Activated T-cell treated with anti-CD3 and anti-CD28 coated beads, Interleukin-2, amount 50 U/mL, for 1 hour (primary cell): ENCODE measurements at regions not wholly inside any gene's neighbourhood (a gene's known extent, or its start where the extent isn't known, plus 50 kb on each side); places are given as distances from the start of the nearest gene placed in this dataset.

Experiments
- DNase-seq: peaks from one replicate; pipeline ENCODE4 v3.0.0-alpha.2; 2020

DNA sequence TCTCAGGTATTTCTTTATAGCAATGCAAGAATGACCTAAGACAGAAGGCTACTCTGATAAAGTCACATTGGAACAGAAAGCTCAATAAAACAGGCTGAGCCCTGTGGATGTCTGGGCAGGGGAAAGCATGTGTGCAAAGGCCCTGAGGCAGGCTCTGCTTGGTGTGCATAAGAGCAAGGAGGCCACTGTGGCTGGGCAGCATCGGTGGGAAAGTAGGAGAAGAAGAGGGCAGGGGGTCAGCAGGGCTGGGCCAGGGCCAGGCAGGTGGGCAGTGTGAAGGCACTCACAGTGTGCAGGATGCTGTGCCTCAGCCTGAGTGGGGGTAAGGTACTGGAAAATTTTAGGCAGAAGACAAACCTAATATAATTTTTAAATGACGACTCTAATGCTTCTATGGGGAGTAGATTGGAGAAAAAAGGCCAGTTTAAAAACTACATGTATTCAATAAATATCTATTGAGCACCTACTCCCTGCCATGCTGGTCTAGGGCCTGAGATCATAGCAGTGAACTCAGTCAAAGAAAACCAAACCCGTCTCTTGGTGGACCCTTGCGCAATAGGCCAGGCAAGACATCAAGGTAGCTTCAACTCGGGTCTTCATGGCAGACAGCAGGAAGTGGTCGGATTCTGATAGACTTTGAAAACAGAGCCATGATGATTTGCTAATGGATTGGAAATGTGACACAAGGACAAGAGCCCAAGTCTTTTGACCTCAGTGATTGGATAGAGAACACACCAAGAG is 572.3 kb downstream of the TCERG1L start:
- DNase-seq: no peak

DNA sequence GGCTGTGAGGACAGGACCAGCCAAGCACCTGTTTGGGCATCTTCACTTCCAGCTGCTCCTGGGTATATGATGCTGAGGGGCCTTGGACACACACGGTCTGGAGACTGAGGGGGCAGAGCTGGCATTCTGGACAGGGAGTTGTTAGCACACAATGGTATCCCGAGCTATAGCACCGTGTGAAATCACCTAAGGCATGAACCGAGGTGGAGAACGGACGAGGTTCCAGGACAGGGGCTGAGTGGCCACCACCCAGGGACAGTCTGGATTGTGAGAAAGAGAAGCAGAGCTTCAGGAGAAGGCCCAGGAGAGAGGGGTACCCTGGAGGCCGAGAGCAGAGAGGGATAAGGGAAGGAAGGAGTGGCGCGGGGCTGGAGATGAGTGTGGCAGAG is 571.8 kb downstream of the TCERG1L start:
- no peak for DNase-seq

DNA sequence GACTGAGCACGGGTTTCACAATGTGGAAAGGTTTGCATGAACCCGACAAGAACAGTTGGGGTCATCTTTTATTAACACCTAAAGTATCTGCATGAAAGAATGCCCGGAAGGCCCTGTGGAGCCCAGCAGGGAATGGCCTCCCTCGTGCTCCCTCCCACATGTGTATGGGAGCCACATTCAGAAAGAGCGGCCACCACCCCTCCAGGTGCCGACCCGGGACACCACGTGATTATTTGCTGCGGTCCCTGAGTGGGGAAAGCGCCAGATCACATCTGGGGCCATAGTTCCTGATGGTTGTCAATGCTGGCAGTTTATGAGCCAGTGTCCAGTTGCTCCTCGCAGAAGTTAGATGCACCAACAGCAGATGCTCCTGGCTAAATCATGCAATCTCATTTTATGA is 571.4 kb downstream of the TCERG1L start:
- no peak for DNase-seq

DNA sequence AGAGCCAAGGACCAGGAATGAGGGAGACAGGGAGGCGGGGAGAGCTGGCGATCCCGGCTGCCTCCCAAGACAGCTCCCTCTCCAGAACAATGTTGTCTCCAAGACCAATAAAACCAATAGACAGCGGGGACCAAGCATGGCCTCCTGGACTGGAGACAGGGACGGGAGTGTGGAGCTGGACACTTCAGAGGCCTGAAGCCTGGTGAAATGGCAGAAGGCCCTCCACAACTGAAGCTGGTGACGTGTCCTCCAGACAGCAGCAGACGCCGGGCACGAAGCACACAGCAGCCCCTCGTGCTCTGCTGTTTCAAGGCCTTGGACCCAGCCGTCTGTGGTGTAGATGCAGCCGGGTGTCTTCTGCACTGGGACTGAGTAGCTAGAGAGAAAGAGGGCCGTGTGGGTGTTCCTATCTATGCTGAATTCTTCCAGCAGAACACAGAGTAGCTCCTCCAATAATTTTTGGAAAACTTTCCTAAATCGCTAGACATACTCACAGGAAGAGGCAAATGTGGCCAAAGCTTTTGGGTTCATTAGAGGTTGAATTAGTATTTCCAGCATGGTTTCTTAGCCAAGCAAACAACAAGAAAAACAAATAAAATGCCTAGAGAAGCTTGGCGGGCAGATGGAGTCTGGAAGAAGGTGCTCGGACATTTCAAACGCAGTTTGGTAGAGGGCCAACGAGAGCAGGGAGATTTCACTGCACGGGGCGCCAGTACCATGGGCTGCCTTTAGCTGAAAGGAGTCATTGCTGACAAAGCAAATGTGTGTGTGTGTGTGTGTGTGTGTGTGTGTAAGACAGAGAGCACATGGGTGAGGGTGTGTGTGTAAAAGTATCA is 570.4 kb downstream of the TCERG1L start:
- no peak for DNase-seq

DNA sequence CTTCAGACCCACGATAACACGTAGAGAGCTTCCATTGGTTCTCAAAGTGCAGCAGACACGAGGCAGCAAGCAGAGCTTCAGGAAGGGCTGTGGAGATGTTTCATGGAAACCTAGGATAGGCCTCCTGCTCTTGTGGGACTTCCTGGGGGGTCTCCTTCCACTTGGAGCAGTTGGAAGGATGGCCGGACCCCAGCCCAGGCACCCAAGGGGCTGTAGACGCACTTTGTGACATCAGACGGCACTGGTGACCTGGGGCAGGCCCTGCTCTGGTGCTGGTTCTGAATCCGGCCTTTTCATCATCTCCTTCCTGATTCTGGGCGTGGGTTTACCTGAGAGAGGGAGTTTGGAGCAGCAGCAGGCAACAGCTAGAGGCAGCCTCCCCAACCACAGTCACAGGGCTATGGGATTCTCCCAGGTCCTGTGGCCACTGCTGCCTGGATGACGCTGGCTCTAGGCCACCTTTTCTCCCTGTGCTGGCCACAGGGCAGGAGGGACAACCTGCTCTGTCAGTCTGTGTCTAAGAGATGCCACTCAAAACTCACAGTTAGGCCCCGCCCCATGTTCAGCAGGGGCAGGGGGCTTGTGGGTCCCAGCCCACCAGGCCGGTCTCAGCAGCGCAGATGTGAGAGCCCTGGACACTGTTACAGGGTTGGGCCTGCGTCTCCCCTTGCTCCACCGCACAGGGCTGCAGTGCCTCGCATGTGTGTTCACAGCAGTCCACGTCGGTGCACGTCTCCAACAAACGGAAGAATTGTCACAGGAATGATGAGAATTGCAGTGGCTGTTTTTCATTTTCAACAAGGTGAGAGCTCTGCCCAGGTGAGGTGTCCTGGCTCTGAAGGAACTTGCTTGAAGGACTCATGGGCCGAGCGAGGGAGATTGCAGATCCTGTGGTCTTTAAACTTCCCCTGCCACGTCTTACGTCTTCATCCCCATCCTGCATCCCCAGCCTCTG is 569.3 kb downstream of the TCERG1L start:
- no peak for DNase-seq

DNA sequence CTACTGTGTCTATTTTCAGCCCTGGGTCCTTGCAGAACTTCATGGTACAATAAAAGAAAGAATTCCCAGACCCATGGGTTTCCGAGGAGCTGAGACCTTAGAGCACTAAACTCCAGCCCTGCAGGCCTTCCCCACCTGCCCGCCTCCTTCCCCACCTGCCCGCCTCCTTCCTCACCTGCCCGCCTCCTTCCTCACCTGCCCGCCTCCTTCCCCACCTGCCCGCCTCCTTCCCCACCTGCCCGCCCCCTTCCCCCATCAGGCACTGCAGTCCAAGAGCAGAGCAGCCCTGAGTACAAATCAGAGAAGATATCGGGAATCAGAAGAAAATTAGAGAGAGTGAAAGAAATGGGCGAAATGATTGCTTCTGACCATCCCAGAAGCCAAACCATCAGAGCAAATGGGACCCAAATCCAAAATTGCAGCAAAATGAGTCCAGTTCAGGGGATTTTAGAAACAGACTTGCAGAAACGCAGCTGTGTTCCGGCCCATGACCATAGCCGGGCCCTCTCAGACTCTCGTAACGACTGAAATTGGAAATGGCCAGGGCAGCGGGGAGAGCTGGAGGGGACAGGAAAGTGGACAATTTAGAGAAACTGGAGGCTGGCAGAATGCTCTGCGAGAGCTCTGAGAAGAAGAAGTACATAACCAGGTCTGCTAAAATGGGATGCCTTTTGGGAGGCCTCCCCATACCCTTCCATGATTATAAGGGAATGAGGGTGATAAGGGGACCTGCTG is 568.4 kb downstream of the TCERG1L start:
- no peak for DNase-seq

DNA sequence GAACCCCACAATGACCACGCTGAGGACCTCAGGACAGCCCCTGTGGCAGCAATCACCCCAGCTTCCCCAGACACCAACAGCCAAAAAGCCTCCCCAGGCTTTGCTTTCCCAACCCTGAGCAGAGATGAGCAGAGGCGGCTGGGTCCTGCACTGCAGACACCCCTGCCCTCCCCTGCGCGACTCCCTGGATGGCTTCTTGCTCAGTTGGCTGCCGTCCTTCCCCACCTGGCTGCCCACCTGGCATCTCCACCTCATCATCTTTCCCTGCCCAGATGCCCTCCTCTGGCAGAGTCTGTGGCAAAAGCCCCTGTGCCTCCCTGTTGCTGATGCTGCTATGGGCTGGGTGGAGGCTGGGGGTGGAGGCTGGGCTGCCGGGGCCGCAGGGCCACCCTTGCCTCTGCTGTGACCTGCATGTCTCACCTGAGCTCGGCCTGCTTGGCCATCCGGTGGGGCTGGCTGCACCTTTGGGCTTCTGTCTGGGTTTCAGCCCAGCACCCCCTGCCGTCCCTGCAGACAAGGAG is 567.7 kb downstream of the TCERG1L start:
- no peak for DNase-seq

DNA sequence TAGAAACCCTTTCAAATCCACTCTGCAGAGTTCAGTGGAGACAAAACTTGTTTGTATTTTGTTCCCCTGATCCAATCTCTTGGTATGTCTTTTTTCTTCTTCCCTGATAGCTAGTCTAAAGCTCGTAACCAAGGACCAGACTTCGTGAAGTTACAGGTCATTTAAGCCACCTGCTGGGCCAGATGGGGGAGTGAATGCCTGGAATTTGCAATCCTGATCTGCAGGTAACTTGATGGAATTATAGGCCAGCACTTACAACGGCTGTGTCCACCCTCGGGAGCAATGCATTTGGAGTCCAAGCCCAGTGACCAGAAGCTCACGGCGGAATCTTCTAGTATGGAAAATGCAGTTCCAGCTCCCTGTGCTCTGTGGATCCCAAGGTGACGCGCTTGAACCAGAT is 566.9 kb downstream of the TCERG1L start:
- DNase-seq: no peak

DNA sequence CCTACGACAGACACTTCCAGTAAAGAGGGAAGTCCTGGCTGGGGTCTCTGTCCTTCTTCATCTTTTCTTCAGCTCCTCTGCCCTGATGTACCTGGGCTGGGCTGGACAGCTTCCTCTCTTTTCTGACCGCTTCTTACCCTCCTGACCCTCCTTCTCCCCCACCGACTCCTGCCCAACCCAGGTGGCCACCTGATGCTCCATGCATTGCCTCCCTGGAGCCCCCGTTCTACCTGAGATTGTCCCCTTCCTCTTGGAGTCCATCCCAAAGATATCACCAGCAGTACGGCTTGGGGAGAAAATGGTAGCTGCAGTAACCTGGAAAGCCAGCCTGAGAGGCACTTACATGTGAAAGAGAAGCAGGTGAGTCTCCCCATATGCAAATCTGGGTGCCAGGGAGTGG is 566.3 kb downstream of the TCERG1L start:
- DNase-seq: no peak

DNA sequence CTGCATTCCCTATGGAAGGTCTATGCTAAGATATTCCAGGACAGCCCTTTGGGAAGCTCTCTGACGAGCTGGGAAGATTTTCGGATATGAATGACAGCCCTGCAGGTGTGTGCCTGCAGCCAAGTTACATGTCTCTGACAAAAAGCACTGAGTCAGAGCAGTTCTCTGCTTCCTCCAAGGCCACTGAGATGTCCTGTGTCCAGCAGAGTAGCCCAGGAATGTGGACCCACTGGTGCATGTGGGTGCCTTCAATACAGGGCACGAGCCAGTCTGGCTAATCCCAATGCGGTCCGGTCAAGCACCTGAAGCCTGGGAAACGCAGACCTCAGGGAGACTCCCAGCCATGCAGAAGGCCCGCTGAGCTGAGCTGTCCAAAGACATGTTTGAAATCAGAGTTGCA is 565.7 kb downstream of the TCERG1L start:
- DNase-seq: no peak

DNA sequence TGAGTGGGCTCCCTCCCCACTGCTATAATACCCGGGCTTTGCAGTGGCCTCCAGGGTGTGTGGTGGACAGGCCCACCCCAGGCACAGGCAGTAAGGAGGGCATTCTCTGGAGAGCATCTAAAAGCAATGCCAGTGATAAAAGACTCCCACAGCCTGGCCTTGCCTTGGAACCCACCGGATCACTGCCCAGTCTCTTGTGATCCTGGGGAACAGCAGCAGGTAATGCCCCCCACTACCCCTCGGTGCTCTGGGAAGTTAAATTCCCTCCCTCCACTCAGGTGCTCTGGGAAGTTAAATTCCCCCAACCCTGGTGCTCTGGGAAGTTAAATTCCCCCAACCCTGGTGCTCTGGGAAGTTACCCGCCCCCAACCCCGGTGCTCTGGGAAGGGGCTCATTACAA is 565.2 kb downstream of the TCERG1L start:
- no peak for DNase-seq

DNA sequence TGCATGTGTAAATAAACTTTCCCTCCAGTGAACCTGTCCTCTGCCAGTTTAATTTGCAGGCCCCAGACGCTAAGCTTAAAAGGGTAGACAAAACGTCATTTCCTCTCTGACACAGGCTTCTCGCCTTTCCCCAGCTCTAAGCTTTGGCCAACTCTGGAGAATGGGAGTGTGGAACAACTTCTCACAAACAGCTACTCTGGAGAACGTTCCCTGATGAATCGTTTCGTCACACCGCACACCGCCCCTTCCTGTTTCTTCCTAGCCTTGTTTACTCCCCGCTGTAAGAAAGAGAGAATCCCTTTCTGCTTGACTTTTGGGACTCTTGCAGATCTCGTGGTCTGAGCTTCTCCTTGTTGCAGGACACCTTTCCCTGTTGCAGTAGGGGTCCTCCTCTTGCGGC is 564.2 kb downstream of the TCERG1L start:
- no peak for DNase-seq

DNA sequence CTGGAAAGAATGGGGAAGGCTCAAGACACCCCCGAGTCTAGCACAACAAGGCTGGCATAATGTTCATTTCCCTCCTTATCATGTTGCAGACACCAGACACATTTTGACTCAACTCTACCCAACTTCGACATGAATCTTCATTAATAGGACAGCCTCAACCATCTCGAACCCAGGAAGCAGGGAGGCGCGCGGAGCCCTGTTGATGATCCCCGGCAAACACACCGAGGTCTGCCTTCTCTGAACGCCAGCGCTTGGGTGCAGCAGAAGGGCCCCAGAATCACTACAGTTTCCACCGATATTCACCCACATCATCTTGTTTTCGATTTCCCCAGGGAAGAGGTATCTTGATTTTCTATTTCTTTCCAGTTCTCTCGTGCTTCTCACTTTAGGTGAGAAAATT is 563.6 kb downstream of the TCERG1L start:
- no peak for DNase-seq

DNA sequence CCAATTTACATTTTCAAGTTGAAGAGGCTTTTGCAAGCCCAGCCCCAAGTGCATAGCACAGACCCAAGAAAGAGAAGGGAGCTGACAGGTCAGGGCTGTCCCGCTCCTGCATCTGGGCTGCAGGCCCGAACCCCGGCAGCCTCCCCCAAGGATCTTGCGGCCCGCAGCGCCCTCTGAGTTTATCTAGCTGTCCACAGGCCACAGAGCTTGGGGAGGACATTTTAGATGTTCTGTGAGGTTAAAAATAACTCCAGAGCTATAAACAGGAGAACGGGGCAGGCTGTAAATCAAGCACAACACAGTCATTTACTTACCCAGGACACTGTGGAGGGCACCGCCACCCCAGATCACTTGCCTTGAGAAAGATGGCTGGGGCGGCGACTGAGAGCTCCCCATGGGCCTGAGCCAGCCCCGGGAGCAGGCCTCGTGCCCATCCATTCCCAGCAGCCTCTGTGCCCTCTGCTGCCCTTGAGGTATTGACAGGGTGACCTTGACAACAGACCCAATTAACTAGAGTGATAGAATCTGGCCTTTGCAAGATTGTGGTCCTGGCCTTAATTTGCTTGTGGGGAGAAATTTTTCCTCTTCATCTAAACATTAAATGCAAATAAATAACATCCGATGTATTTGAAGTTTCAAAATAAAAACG is 563.0 kb downstream of the TCERG1L start:
- DNase-seq: no peak

DNA sequence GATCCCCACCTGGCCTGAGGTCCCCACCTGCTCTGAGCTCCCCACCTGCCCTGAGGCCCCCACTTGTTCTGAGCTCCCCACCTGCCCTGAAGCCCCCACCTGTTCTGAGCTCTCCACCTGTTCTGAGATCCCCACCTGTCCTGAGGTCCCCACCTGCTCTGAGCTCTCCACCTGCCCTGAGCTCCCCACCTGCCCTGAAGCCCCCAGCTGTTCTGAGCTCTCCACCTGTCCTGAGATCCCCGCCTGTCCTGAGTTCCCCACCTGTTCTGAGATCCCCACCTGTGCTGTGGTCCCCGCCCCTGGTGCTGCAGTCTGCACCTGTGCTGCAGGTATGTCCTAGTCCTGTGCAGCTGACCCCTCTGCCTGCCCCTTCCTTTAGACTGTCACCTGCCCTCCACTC is 561.6 kb downstream of the TCERG1L start:
- no peak for DNase-seq

DNA sequence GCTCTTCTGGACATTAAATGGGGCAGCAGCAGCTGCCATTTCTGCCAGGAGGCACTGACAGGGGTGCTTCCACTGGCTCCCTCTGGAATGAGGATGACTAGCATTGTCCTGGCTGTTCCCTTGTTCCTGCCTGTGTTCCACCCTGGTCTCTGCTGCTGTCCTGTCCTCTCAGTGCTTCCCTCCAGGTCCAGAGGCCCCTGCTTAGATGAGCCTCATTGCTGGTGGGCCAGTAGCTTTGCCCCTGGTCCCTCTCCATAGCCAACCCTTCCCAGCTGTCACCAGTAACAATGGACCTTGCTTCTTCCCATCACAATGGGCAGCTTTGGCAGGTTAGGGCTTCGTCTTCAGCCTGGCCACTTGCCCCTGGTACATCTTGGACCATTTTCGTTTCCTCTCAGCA is 561.1 kb downstream of the TCERG1L start:
- no peak for DNase-seq

DNA sequence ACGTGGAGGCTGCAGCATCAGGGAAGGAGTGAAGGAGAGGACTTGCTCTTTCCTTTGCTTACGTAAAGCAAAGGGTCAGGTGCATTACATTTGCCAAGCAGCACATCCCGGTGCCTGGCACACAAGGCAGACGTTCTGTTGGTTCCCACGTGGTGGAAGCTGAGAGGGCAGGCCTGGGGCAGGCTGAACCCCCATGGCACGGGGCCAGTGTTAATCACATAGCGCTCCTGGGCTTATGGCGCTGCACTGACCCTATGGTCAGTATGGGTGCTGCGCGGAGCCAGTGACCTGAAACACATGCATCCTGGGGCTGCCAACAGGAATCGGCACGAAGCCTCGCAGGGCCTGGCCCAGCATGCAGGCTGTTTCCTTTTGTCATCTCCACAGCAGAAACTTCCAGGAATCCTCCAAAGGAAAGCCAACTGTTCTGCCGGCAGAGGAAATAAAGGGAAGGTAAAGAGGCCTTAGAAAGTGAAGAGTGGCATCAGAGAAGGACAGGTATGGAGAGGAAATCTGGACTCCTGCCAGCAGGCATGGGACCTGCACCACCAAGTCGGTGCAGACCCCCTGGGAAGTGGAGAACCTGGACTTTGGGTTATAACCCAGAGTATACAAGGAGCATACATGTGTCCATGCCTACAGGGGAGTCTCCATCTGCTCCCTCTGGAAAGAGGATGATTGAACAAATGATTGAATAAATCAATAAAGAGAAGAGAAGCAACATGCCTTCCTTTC is 560.2 kb downstream of the TCERG1L start:
- DNase-seq: no peak

DNA sequence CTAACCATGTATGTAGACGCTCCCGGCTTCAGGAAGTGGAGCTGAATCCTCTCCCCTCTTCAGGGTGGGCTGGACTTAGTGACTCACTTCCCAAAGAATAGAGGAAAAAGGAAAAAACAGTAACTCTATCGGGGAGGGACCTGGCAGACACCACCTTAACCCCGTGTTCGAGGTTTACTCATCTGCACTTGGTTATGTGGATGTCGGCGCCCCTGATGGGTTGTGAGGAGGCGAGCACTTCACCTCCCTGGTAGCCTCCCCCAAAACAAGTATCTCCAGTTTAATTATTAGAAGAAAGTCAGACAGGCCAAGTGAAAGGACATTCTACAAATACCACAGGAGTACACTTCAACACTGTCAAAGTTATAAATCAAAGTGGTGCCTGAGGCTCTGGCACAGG is 559.7 kb downstream of the TCERG1L start:
- no peak for DNase-seq

DNA sequence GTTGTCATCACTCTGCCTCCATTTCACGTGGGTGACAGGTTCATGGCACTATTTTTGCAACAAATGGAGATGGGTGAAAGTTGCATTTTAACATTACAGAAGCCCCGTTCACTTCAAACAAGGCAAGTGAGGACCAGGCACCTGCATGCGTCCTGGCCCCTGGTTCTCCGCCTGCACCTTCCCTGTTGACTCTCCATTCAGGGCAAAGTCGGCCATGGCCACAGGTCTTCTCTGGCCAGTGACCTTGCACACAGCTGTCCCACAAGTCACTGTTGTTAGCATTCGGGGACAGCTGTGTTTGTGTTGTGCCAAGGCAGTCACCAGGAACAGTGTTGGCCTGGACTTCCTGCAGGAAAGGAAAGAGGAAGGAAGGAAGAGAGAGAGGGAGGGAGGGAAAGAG is 554.9 kb downstream of the TCERG1L start:
- no peak for DNase-seq

DNA sequence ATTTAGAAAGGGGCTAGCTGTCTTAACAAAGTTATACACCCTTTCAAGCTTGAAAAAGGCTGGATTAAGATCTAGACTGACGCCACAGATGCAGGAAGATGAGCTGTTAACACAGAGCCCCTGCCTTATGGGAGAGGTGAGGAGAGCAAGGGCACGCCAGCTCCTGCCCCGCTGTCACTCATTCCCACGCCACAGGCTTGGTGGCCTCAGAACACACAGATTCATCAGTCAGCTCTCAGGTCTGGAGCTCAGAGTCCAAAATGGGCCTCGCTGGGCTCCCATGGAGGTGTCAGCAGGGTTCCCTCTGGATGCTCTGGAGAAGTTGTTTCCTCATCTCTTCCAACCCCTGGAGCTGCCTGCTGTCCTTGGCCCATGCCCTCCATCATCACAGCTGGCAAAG is 554.2 kb downstream of the TCERG1L start:
- DNase-seq: no peak

DNA sequence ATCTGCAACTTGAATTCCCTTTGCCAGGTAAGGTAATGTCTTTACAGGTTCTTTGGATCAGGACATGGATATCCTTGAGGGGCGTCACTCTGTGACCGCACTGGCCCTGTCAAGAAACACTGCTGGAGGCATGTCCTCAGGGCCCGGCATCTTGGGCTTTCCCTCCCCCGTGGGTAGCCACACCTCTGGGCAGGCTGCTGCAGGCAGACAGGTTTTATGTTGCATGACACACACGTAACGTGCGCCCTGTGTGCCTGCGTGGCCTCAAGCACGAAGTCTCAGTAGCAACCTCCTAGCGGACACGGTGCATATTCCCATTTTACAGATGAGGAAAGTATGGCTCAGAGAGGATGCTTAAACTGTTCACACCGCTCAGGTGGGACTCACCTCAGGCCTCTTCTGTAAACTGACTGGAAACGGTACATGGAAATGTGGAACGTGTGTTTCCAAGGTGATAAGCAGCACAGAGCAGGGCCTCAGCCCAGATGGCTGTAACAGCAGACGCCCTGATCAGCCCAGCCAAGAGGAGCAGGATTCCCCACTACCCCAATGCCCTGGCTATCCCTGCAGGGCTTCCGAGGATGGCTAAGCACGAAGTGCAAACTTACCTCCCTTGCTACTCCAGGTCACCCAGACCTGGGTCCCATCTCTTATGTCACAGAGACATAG is 553.6 kb downstream of the TCERG1L start:
- no peak for DNase-seq
